Hematopoietic multipotent progenitor cell (in vitro differentiated cells): ENCODE measurements at regions not wholly inside any gene's neighbourhood (a gene's known extent, or its start where the extent isn't known, plus 50 kb on each side); places are given as distances from the start of the nearest gene placed in this dataset.

Experiments used
- DNase-seq, 3 donors: peaks; one replicate each; pipeline ENCODE4 v3.0.0-alpha.2; 2011 to 2015; ENCODE audit warnings: low read depth in 2 of 3, low spot score in 2 of 3

GRCh38 chr13:47279920-47280319, 383.1 kb upstream of the HTR2A start:
- no peak for DNase-seq

DNA sequence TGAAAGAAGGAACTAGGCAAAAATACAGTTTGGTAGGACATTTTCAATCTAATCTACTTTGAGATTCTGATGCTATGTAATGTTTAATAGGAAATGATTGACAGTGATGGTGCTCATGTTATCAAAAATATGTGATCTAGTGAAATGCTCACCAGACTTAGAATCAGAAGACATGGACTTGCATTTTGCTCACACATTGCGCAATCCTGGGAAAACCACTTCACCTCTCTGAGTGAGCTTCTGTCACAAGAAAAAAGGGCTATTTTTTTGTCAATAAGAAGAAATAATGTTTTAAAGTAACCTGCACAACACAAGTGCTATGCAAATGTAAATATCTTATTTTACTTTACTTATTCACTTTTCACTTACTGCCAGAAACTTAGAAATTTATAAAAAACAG, 380.9 kb upstream of the HTR2A start:
- no peak for DNase-seq

GRCh38 chr13:47268270-47268669, 371.4 kb upstream of the HTR2A start:
- DNase-seq, result no peak

DNA sequence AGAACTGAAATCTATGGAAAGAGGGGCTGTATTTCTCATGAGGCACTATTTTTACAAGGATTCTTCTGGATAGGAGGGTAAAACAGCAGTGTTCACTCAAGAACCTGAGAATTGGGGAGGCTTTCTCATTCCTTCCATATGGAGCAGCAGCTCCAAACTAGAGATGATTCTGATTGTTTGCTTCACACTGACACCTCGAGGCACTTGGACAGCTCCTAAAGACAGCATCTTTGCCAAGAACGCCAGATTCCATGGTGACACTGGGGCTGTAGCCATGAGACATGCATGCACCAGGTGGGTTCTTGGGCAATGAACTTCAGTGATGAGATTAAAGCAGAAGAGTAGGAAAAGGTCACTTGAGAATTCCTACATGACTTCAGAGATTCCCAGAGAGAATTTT, 361.5 kb upstream of the HTR2A start:
- DNase-seq, result no peak

GRCh38 chr13:47256618-47257017, 359.8 kb upstream of the HTR2A start:
- no peak for DNase-seq

DNA sequence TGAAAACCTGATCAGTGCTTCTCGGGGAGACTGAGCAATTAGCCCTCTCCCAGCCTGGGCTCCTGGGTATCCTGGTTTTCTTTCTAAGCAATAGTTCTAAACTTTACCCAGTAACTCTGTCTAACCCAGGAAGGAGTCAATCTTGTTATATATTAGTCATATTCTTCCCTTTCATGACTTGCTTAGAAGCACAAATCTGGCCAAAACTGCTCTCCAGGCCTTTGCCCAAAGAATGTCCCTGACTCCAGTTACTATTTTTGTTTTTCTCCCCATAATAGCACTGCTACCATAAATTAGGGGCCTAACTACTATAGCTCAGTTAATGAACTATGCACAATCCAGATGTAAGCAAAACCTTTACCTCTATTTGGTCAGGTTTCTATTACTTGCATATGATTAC, 355.8 kb upstream of the HTR2A start:
- no peak for DNase-seq

DNA sequence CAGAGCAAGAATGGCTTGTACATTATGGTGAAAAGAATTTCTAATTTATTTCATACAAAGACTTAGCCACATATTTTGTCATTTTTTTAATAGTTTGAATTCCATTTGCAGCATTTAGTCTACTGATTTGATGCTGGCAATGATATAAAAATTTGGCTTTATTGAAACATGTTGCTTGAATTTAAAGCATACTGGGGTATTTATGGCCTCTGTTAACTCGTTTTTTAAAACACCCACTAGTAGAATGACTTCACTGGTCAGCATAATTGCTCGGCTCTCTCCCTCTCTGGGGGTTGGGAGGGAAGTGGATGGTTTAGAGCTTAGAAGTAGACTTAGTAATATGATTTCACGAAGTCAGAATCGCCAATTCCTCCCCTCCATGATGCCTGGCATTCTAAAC, 354.9 kb upstream of the HTR2A start:
- no peak for DNase-seq

GRCh38 chr13:47250146-47250545, 353.3 kb upstream of the HTR2A start:
- no peak for DNase-seq

DNA sequence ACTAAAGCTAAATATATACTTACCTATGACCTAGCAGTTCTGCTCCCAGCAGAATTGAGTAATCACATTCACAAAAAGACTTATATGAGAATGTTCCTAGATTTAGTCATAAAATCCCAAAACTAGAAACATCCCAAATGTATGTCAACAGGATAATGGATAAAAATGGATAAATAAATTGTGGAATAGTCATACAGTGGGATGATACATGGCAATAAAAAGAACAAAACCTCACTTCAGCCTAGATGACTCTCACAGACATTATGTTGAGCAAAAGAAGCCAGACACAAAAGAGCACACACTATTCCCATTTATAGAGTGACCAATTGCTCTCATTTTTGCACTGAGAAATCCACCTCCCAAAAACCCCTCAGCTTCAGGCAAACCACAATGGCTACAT, 352.4 kb upstream of the HTR2A start:
- DNase-seq, result no peak

- DNase-seq, result no peak
Observed at GRCh38 chr13:47241446-47241845, 344.6 kb upstream of the HTR2A start.

GRCh38 chr13:47239025-47239424, 342.2 kb upstream of the HTR2A start:
- no peak for DNase-seq

GRCh38 chr13:47237571-47237970, 340.7 kb upstream of the HTR2A start:
- DNase-seq, result no peak

GRCh38 chr13:47233734-47234133, 336.9 kb upstream of the HTR2A start:
- no peak for DNase-seq

DNA sequence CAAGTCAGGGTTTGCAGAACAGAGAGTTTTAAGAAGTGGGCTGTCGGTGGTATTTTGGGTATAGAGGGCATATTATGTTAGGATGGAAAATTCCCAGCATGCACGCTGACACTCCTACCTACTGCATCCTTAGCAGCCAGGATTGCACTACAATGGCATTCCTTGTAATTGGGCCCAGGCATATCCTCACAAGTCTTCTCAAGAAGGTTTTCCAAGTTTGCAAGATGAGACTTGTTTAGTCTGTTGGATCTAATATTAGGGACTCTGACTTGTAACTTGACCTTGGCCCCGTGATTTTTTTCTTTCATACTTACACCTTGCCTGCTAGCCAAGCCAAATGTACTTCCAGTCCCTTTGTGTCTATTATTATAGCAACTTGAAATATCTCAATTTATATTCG, 335.7 kb upstream of the HTR2A start:
- no peak for DNase-seq

GRCh38 chr13:47230155-47230554, 333.3 kb upstream of the HTR2A start:
- DNase-seq, result no peak

- DNase-seq, result no peak
Observed at GRCh38 chr13:47226516-47226915, 329.7 kb upstream of the HTR2A start.

DNA sequence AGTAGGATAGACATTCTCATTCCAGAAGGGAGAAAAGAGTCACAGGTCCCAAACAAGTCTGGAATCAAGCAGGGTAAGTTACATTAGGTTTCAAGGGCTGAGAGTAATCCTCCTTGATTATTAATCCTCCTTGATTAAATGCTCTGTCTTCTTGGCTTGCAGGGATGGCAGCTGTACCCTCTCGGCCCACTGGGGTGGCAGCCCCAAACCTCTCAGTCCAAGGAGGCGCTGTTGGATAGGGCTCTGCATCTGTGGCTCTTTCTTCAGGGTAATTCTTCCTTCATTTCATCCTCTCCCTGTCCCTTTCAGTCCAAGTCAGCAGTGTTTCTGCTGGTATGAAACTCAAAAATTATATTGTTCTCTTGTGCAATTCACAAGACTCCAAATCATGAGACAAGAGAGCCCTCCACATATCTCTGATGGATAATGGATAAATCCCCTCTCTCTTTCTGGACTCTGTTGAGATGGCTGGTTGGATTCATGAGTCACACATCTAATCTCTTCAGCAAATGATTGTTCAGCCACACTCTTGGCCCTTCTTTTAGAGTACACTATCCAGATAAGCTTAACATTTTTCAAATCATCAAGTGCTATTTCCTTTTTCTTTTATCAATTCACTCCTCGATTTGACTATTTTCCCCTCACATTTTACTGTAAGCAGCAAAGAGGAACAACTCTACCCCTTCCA, 323.7 kb upstream of the HTR2A start:
- no peak for DNase-seq

GRCh38 chr13:47218611-47219010, 321.8 kb upstream of the HTR2A start:
- DNase-seq, result no peak

GRCh38 chr13:47216176-47216822, 319.4 kb upstream of the HTR2A start:
- DNase-seq, result no peak

GRCh38 chr13:47215736-47216135, 318.9 kb upstream of the HTR2A start:
- no peak for DNase-seq

DNA sequence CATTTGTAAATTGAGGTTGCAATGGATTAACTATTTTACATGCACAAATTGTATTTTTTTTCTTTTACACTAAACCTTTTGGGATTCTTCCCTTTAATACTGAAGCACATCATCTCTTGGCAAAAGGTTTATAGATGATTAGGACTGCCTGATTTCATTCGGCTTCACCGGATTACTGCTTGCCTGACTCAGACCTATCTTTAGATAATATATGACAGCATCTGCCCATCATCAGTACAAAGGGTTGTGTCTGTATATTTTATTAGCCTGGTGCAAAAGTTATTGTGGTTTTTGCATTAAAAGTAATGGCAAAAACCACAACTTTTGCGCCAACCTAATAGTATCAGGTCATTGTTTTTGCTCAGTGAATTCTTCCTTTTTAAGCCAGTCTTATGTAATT, 316.2 kb upstream of the HTR2A start:
- no peak for DNase-seq

GRCh38 chr13:47211106-47211505, 314.3 kb upstream of the HTR2A start:
- no peak for DNase-seq

- DNase-seq, result no peak
Observed at GRCh38 chr13:47206111-47206510, 309.3 kb upstream of the HTR2A start.
